ENCODE measurements at regions not wholly inside any gene's neighbourhood (a gene's known extent, or its start where the extent isn't known, plus 50 kb on each side); places are given as distances from the start of the nearest gene placed in this dataset.

GRCh38 chr18:60889442-60889841 is 443.8 kb upstream of the CDH20 start:
- no peak for DNase-seq
- no peaks in the 10 kb centered on the region for H3K27me3 ChIP-seq
- no peaks in the 10 kb centered on the region for H3K4me1 ChIP-seq
- 59 to 72% methylated on average over 2 of the region's 2 CpGs for WGBS, 2 donors
- no peak for TF ChIP-seq CTCF (IDR thresholded peaks at IDR 0.05)
- no peak for TF ChIP-seq POLR2A (IDR thresholded peaks at IDR 0.05)
- H3K4me3 ChIP-seq (replicated peaks in 1 of 3) = no peak overlapping the region
- no peak overlapping the region for H3K27ac ChIP-seq
- no peaks in the 10 kb centered on the region for H3K9me3 ChIP-seq
- no peaks in the 10 kb centered on the region for H3K36me3 ChIP-seq
- intact Hi-C loops (cut with DNase I) = no loop called here

- TF ChIP-seq CTCF (IDR thresholded peaks at IDR 0.05) = no peak
- H3K9me3 ChIP-seq = no peaks in the 10 kb centered on the region
- no peaks in the 10 kb centered on the region for H3K27me3 ChIP-seq
- H3K36me3 ChIP-seq = no peaks in the 10 kb centered on the region
- H3K4me3 ChIP-seq (replicated peaks in 1 of 3) = no peak overlapping the region
- no peak for DNase-seq
- 92 to 93% methylated on average over 5 of the region's 5 CpGs for whole genome bisulfite sequencing, 2 donors
- H3K27ac ChIP-seq = no peak overlapping the region
- H3K4me1 ChIP-seq = no peaks in the 10 kb centered on the region
- intact Hi-C loops (cut with DNase I) = no loop called here
These were observed 441.3 kb upstream of the CDH20 start for GRCh38 chr18:60891936-60892335.

GRCh38 chr18:60892441-60892840 is 440.8 kb upstream of the CDH20 start:
- Histone ChIP-seq H3K27ac (no peak overlapping the region), H3K9me3 (no peaks in the 10 kb centered on the region), H3K27me3 (no peaks in the 10 kb centered on the region), H3K4me3 (replicated peaks in 1 of 3) (no peak overlapping the region), H3K4me1 (no peaks in the 10 kb centered on the region), H3K36me3 (no peaks in the 10 kb centered on the region)
- TF ChIP-seq CTCF (IDR thresholded peaks at IDR 0.05) (no peak), POLR2A (IDR thresholded peaks at IDR 0.05) (no peak)
- intact Hi-C loops (cut with DNase I) = no loop called here
- DNase-seq = no peak

GRCh38 chr18:60892855-60893254 is 440.4 kb upstream of the CDH20 start:
- 74 to 81% methylated on average over 3 of the region's 3 CpGs for WGBS, 2 donors
- intact Hi-C loops (cut with DNase I) = no loop called here
- DNase-seq = no peak
- H3K36me3 ChIP-seq = no peaks in the 10 kb centered on the region
- H3K4me3 ChIP-seq (replicated peaks in 1 of 3) = no peak overlapping the region
- no peaks in the 10 kb centered on the region for H3K4me1 ChIP-seq
- no peaks in the 10 kb centered on the region for H3K27me3 ChIP-seq
- no peaks in the 10 kb centered on the region for H3K9me3 ChIP-seq
- no peak overlapping the region for H3K27ac ChIP-seq
- TF ChIP-seq CTCF (IDR thresholded peaks at IDR 0.05) = no peak
- no peak for TF ChIP-seq POLR2A (IDR thresholded peaks at IDR 0.05)

GRCh38 chr18:60893355-60894097 is 439.7 kb upstream of the CDH20 start:
- no peak for DNase-seq
- Histone ChIP-seq H3K9me3 (no peaks in the 10 kb centered on the region), H3K4me1 (no peaks in the 10 kb centered on the region), H3K4me3 (replicated peaks in 1 of 3) (no peak overlapping the region), H3K27me3 (no peaks in the 10 kb centered on the region), H3K36me3 (no peaks in the 10 kb centered on the region), H3K27ac (no peak overlapping the region)
- WGBS, 2 donors = 78 to 85% methylated on average over 6 of the region's 6 CpGs
- intact Hi-C loops (cut with DNase I) = no loop called here
- no peak for TF ChIP-seq CTCF (IDR thresholded peaks at IDR 0.05)
- TF ChIP-seq POLR2A (IDR thresholded peaks at IDR 0.05) = no peak
